Colonic mucosa (tissue), 4 donors: ENCODE measurements at regions not wholly inside any gene's neighbourhood (a gene's known extent, or its start where the extent isn't known, plus 50 kb on each side); places are given as distances from the start of the nearest gene placed in this dataset.

Experiments
- DNase-seq: peaks from one replicate; pipeline ENCODE4 v3.0.0-alpha.2; 2020
- H3K27ac ChIP-seq: fragments of 200-600 bp; one replicate; pipeline ENCODE4 v1.8.0; 2021
- H3K27me3 ChIP-seq: fragments of 200-600 bp; one replicate; pipeline ENCODE4 v1.8.0; 2021
- H3K36me3 ChIP-seq: fragments of 200-600 bp; one replicate; pipeline ENCODE4 v1.8.0; 2021
- H3K4me1 ChIP-seq: fragments of 200-600 bp; one replicate; pipeline ENCODE4 v1.8.0; 2021; ENCODE audit warnings: mild to moderate bottlenecking
- H3K4me3 ChIP-seq: fragments of 200-600 bp; one replicate; pipeline ENCODE4 v1.8.0; 2021
- H3K9ac ChIP-seq, 2 donors: one replicate each; pipeline ENCODE4 v1.7.0; 2013; ENCODE audit warnings: control low read depth in 2 of 2, low read depth in 2 of 2, low read length in 2 of 2
- H3K9me3 ChIP-seq: fragments of 200-600 bp; one replicate; pipeline ENCODE4 v1.8.0; 2021
- CTCF ChIP-seq: fragments of 200-600 bp; IDR thresholded peaks from one replicate; pipeline ENCODE4 v1.8.0; 2022; ENCODE audit warnings: antibody characterized with exemption, mild to moderate bottlenecking
- intact Hi-C: fragments of 100-400 bp; cut with DNase I; formaldehyde crosslinking; loops from one replicate; pipeline ENCODE4 v1.14.1; 2022
- donor health status: healthy.
- donor health status: DM: no; HTN: no; CAD: no.
- donor health status: DM: no; HTN: no; CAD: no.

- intact Hi-C loops, result no loop called here
- no peak overlapping the region for H3K9ac ChIP-seq
- no peak for DNase-seq
These were observed 162.5 kb downstream of the RWDD3 start for GRCh38 chr1:95396557-95396956.

DNA sequence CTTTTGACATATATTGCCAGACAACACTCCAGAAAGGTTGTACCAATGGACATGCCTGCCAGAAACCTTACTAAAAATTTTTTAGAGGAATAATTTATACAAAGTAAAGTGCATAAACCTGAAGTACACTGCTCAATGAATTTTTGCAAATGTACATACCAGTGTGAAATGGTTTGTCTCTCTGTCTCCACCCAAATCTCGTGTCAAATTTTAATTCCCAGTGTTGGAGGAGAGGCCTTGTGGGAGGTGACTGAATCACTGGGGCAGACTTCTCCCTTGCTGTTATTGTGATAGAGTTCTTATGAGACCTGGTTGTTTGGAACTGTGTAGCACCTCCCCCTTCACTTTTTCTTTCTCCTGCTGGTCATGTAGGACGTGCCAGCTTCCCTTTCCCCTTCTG, 168.8 kb downstream of the RWDD3 start:
- intact Hi-C loops, result no loop called here
- no peaks in the 10 kb centered on the region for H3K36me3 ChIP-seq
- no peak overlapping the region for H3K4me3 ChIP-seq
- DNase-seq, result no peak
- no peaks in the 10 kb centered on the region for H3K9me3 ChIP-seq
- H3K9ac ChIP-seq, result no peak overlapping the region
- no peak for TF ChIP-seq CTCF
- H3K27me3 ChIP-seq, result no peaks in the 10 kb centered on the region
- H3K4me1 ChIP-seq, result no peaks in the 10 kb centered on the region
- no peak overlapping the region for H3K27ac ChIP-seq

More at GRCh38 chr1:95396557-95396956, 162.5 kb downstream of the RWDD3 start:
- Histone ChIP-seq H3K27me3 (no peaks in the 10 kb centered on the region), H3K36me3 (no peaks in the 10 kb centered on the region), H3K4me1 (no peaks in the 10 kb centered on the region), H3K9me3 (no peaks in the 10 kb centered on the region), H3K4me3 (no peak overlapping the region), H3K27ac (no peak overlapping the region)
- TF ChIP-seq CTCF, result no peak

GRCh38 chr1:95406279-95406678, 172.3 kb downstream of the RWDD3 start:
- Histone ChIP-seq H3K9ac (no peak overlapping the region), H3K27me3 (no peaks in the 10 kb centered on the region), H3K9me3 (no peaks in the 10 kb centered on the region), H3K4me3 (no peak overlapping the region), H3K36me3 (no peaks in the 10 kb centered on the region), H3K4me1 (no peaks in the 10 kb centered on the region), H3K27ac (no peak overlapping the region)
- intact Hi-C loops, result no loop called here
- DNase-seq, result no peak
- no peak for TF ChIP-seq CTCF

DNA sequence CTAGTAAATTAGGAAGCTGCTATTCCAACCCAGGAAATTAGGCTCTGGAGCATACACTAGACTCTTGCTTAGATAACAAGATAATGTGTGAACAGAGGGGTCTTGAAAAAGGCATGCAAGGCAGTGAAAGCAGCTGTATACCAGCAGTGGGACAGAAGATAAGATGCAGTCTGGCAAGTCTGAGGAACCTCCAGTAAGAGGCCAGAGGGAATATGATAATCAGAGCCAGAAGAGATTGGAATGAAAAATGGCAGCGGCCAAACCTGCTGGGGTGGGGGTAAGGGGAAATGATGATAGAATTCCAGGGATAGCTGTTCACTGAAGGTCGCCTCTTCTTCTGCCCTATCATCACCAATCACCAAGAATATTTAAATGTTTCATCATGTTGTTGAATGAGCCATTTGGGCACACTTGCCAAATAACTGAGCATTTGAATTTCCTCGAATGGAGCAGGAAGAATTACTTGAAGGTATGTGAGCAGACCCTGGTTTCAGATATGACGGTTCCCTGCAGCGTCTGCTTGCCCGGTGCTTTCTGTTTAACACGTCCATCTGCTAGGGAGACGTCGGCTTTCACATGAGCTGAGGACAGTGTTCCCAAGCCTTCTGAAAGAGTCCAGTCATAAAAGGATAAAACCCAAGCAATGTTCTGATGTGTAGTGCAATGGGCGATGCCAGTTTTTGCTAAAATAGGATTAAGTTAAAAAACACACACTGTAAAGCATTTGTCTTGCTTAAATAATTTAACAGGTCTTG, 173.3 kb downstream of the RWDD3 start:
- H3K27me3 ChIP-seq, result no peaks in the 10 kb centered on the region
- H3K4me1 ChIP-seq, result no peaks in the 10 kb centered on the region
- intact Hi-C loops, result no loop called here
- H3K27ac ChIP-seq, result no peak overlapping the region
- no peak overlapping the region for H3K9ac ChIP-seq
- no peak overlapping the region for H3K4me3 ChIP-seq
- H3K9me3 ChIP-seq, result no peaks in the 10 kb centered on the region
- no peaks in the 10 kb centered on the region for H3K36me3 ChIP-seq
- no peak for DNase-seq
- TF ChIP-seq CTCF, result no peak

- Histone ChIP-seq H3K36me3 (no peaks in the 10 kb centered on the region), H3K9ac (no peak overlapping the region), H3K27ac (no peak overlapping the region), H3K27me3 (no peaks in the 10 kb centered on the region), H3K4me1 (no peaks in the 10 kb centered on the region), H3K9me3 (no peaks in the 10 kb centered on the region), H3K4me3 (no peak overlapping the region)
- DNase-seq, result no peak
- intact Hi-C loops, result no loop called here
- no peak for TF ChIP-seq CTCF
These were observed 173.9 kb downstream of the RWDD3 start for GRCh38 chr1:95407886-95408291.
